RCC 7860 (cell line): ENCODE measurements at regions not wholly inside any gene's neighbourhood (a gene's known extent, or its start where the extent isn't known, plus 50 kb on each side); places are given as distances from the start of the nearest gene placed in this dataset.
"Not testable (repeated sequence)": the region's sequence is repeated elsewhere in the genome, so short reads cannot be mapped to it uniquely, and the experiment has no call there.

ENCODE experiments used
- DNase-seq: peaks from one replicate; pipeline ENCODE4 v3.0.0-alpha.2; 2015; ENCODE audit warnings: low spot score
- FAIRE-seq: peaks from 2 replicates; lab custom pipeline; 2012; peaks lifted over from hg19 to GRCh38; lab: Jason Lieb, UNC

GRCh38 chr1:60826320-60827094, 255.9 kb upstream of the NFIA start:
- DNase-seq (no peak), FAIRE-seq (no peak)

DNA sequence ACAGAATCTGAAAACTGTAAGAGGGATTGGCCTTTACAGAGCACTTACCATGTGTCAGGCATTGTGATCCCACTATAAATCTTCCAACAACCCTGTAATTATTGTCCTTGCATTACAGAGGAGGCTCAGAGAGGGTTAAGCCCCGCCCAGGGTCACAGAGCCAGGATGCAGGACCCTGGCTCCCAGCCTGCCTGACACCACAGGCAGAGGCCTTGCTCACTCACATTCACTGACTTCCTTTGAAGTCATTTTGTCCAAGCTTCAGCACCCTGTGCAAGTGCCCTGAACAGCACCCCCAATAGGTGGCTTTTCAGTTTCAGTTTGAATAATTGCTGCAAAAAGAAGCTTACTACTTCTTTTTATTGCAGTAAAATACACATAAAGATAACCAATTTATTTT, 256.8 kb upstream of the NFIA start:
- FAIRE-seq (no peak), DNase-seq (no peak)

DNA sequence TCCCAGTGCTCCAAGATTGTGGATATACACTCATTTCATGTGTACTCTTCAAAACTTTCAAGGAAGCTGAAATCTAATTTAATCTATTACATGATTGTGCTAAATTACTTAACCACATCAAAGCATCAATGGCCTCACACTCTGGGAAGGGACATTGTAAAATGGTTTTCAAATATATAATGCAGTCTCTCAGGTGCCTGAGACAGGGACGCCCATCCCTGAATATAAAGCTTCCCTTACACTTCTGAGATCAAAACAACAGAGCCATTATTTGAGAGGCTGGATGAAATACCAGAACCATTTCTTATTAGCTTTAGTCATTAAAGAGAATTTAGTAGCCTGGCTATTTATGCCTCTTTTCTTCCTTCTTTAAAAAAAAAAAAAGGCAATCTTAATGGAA, 259.2 kb upstream of the NFIA start:
- FAIRE-seq = no peak
- no peak for DNase-seq

DNA sequence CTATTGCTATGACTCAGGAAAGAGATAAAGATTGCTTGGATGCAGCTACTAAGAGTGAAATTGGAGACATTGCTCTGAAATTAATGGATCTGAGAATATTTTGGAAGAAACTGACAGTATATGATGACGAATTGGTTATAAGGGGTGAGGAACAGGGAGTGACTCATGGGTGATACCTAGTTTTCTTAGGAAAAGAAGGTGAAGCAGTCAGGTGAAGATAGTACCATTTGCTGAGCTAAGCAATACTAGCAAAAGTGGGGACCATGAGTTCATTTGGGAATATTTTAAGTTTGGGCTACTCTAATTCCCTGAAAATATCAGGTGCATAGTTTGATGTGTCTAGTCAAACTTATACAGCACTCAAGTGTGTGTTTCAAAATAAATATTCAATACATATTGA, 260.1 kb upstream of the NFIA start:
- DNase-seq (no peak), FAIRE-seq (no peak)

GRCh38 chr1:60821156-60821555, 261.2 kb upstream of the NFIA start:
- FAIRE-seq (no peak), DNase-seq (no peak)

- no peak for DNase-seq
- no peak for FAIRE-seq
These were observed 263.2 kb upstream of the NFIA start for GRCh38 chr1:60818969-60819701.

GRCh38 chr1:60813071-60813470, 269.3 kb upstream of the NFIA start:
- DNase-seq (no peak), FAIRE-seq (no peak)

DNA sequence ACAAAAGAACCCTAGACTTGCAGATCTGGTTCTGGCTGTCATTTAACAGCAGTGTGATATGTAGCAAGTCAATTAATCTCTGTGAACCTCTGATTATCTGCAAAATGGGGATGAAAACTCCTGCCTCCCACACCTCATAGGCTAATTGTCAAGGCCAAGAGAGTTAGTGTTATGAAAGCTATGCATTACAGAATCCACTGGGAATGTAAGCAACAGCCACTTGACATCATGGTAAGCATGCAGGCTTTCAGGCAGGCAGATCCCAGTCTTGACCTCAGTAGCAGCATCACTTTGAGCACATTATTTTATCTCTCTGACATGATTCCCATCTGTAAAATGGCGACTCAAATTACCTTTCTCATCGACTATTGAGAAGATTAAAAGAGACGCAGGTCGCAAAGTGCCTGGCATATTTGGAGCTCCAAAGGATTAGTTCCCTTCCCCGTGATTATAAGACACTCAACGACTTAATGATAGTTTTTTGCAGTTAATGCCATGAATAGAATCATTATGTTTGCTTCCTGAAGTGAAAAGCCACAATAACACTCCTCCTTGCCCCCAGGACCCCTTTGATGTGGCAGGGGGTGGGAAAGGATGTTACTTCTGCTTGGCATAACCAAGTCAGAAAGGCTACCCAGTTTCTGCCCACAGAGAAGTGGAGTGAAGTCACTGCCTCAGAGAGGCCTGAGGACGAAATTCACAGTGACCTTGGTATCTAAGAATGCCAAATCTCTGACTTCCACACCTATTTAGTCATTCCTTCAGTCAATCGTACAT, 273.0 kb upstream of the NFIA start:
- no peak for FAIRE-seq
- no peak for DNase-seq

- no peak for FAIRE-seq
- DNase-seq = no peak
These were observed 273.7 kb upstream of the NFIA start for GRCh38 chr1:60808676-60809075.

GRCh38 chr1:60802884-60803283, 279.5 kb upstream of the NFIA start:
- FAIRE-seq = no peak

GRCh38 chr1:60797351-60797750, 285.0 kb upstream of the NFIA start:
- FAIRE-seq (no peak), DNase-seq (no peak)

More at GRCh38 chr1:60802884-60803283, 279.5 kb upstream of the NFIA start:
- no peak for DNase-seq

DNA sequence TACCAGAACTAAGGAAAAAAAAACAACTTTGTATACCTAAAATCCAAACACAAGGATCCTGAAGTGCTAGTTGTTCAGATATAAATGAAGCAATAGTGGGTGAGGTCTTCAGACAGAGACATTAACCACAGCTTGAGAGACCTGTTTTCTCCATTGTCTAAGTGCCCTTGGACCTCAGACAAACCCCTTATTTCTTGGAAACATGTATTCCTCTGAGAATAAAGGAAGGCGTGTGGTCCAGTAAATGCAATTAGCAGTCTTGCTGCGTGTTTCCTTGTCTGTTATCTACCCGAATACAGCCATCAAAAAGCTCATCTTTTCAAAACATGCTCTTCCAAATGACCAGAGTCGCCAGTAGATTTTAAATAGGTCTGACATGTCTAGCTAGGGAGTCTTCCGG, 291.1 kb upstream of the NFIA start:
- FAIRE-seq (no peak), DNase-seq (no peak)

- FAIRE-seq, DNase-seq: not testable (repeated sequence)
These were observed 309.3 kb upstream of the NFIA start for GRCh38 chr1:60773099-60773498.

DNA sequence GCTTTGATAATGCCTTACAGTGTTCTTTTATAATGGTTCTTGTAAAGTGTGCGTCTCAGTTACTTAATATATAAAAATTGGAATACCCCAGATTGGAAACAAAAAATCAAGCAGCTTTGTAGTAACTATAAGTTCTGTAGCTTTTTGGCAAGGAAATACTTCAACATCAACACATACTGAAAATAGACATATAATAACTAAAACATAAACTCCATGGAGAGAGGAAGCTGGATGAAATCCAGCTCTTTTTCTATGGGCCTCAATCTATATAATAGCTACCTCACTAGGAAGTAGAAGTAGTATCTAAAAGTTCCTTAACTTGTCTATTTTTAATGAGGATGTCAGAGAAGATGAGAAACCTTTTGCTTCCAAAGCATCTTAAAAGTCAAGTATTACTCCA, 313.3 kb upstream of the NFIA start:
- FAIRE-seq (no peak), DNase-seq (no peak)

GRCh38 chr1:60765204-60765603, 317.2 kb upstream of the NFIA start:
- no peak for FAIRE-seq
- DNase-seq = peak; percentile 13

DNA sequence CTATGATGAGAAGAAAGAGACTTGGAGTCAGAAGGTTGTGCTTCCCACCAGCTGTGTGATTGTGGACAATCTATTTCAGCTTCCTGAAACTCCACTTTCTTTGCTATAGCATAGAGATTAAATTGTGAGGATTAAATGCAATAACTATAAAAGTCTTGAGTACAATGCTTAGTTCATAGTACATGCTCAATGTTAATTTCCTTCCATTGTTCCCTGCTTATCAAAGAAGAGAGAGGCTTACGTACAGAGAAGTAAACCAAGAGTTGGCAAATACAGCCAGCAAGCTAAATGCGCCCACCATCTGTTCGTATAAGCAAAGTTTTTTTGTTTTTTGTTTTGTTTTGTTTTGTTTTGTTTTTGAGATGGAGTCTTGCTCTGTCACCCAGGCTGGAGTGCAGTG, 317.9 kb upstream of the NFIA start:
- FAIRE-seq (no peak), DNase-seq (no peak)

GRCh38 chr1:60763741-60764140, 318.6 kb upstream of the NFIA start:
- FAIRE-seq (no peak), DNase-seq (no peak)

GRCh38 chr1:60762911-60763310, 319.4 kb upstream of the NFIA start:
- FAIRE-seq (no peak), DNase-seq (no peak)

DNA sequence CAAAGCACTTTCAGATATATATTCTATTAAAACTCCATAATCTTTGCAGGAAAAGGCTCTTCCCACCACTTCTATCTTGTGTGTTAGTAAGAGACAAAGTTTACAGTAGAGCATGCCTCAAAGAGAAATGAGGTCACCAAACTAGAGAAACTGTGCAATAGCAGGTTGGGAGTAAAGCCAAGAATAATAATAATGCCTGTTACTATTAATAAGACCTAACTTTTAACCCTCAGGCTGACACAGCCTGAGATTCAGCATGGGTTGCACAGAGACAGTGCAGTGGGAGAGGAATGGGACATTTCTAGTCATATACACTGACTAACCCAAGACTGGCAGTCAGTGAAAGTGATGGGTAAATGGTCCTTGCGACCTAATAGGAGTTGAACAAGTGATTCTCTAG, 320.2 kb upstream of the NFIA start:
- FAIRE-seq (no peak), DNase-seq (no peak)

DNA sequence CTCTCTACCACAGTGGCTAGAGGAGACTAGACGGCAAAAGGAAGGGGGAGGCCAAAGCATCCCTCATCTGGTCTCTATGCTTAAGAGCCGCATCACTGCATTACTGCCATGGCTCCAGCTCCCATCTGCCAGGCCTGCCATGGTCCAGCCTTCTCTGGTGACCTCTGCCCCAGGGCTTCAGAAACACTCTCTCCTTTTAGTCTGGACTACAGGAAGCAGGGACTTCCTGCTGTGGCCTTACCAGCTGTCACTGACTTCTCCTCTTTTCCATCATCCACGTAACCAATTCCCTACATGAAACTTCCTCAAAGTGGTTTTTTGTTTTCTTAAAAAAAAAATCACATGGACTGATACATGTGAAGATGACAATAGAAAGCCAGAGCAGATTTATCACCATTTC, 323.1 kb upstream of the NFIA start:
- FAIRE-seq (no peak), DNase-seq (no peak)

DNA sequence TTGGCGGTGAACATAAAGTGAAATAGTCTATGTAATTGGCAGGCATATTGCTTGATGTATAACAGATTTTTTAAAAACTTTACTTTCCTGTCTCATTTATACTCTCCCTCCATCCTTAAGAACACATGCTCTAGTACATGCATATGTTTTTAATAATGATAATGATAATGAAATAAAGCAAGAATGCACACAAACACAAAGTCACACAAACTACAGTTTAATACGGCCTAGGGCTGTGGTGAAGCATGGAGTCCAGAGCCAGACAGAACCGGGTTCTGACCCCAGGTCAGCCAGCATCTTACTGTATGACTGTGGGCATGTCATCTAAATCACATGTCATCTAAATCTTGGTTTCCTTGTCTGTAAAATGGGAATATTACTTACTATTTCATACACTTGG, 324.9 kb upstream of the NFIA start:
- no peak for DNase-seq
- FAIRE-seq = no peak
